ENCODE measurements at regions not wholly inside any gene's neighbourhood (a gene's known extent, or its start where the extent isn't known, plus 50 kb on each side); places are given as distances from the start of the nearest gene placed in this dataset.

DNA sequence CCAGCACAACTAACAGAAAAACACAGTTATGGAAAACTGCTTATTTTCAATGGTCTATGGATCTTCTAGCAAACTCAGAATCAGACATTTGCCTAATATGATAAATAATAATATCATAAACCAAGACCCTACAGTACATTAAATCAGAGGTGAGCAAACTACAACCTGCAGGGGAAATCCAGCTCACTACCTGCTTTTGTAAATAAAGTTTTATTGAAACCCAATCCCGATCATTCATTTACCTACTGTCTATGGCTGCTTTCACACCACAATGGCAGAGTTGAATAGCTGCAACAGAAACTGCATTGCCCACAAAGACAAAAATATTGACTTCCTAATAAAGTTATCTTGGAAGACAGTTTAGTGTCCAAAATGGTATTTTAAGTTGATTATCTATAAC lies 108.5 kb downstream of the ELAPOR2 start:
- no TSS peak for BruUV-seq (replicated peaks)
- H3K27ac ChIP-seq (ENCODE audit: control insufficient read depth, insufficient read depth) = no peak overlapping the region
- RAD21 ChIA-PET (ENCODE audit: unreplicated experiment) = no interaction called here
- intact Hi-C loops (cut with micrococcal nuclease; ENCODE audit: unreplicated experiment) = no loop called here
- ATAC-seq = no peak
- no peaks in the 10 kb centered on the region for H3K27me3 ChIP-seq (replicated peaks in 1 of 2; ENCODE audit: control insufficient read depth in 2 of 2, insufficient read depth in 2 of 2, low read length in 1 of 2)
- no peaks in the 10 kb centered on the region for H4K20me1 ChIP-seq (ENCODE audit: control insufficient read depth, insufficient read depth)
- POLR2A ChIA-PET = no interaction called here
- no peak overlapping the region for H2AFZ ChIP-seq (ENCODE audit: control insufficient read depth, low read depth, low read length)
- H3K36me3 ChIP-seq (ENCODE audit: control insufficient read depth in 2 of 2, insufficient read depth in 2 of 2, low read length in 1 of 2) = no peaks in the 10 kb centered on the region
- SMC1A ChIA-PET (ENCODE audit: uncharacterized antibody, unreplicated experiment) = interaction anchor here (1.1 kb wide), 1 partner anchor 8 kb away, joined by 3 read pairs; no protein-coding TSS in a partner anchor
- WGBS (ENCODE audit: insufficient coverage, insufficient replicate concordance, low lambda C conversion rate, missing lambda C conversion rate) = 100% methylated on average over 1 of the region's 1 CpG
- no peak overlapping the region for H3K4me2 ChIP-seq (ENCODE audit: control insufficient read depth, insufficient read depth)
- H3K79me2 ChIP-seq (ENCODE audit: control insufficient read depth, insufficient read depth, low read length) = no peaks in the 10 kb centered on the region
- CTCF ChIA-PET = interaction anchor here (2.2 kb wide), 1 partner anchor 197 kb away, joined by 9 read pairs; no protein-coding TSS in a partner anchor
- FAIRE-seq = no peak
- no peaks in the 10 kb centered on the region for H3K9me3 ChIP-seq (replicated peaks; ENCODE audit: control insufficient read depth, insufficient read depth, low read length)
- no peak for DNase-seq (ENCODE audit: low read depth, low spot score)
- H3K9ac ChIP-seq (ENCODE audit: control insufficient read depth, insufficient read depth, low read length) = no peak overlapping the region
- in situ Hi-C loops (cut with MboI) = no loop called here
- TF ChIP-seq HCFC1 (IDR thresholded peaks at IDR 0.05; ENCODE audit: low read length) (no peak), POLR2AphosphoS2 (IDR thresholded peaks at IDR 0.05; ENCODE audit: low read depth, low read length) (no peak), MEF2B (IDR thresholded peaks at IDR 0.05; ENCODE audit: partially characterized antibody, poor library complexity, severe bottlenecking) (no peak)
- TF ChIP-seq, protein P1, sequence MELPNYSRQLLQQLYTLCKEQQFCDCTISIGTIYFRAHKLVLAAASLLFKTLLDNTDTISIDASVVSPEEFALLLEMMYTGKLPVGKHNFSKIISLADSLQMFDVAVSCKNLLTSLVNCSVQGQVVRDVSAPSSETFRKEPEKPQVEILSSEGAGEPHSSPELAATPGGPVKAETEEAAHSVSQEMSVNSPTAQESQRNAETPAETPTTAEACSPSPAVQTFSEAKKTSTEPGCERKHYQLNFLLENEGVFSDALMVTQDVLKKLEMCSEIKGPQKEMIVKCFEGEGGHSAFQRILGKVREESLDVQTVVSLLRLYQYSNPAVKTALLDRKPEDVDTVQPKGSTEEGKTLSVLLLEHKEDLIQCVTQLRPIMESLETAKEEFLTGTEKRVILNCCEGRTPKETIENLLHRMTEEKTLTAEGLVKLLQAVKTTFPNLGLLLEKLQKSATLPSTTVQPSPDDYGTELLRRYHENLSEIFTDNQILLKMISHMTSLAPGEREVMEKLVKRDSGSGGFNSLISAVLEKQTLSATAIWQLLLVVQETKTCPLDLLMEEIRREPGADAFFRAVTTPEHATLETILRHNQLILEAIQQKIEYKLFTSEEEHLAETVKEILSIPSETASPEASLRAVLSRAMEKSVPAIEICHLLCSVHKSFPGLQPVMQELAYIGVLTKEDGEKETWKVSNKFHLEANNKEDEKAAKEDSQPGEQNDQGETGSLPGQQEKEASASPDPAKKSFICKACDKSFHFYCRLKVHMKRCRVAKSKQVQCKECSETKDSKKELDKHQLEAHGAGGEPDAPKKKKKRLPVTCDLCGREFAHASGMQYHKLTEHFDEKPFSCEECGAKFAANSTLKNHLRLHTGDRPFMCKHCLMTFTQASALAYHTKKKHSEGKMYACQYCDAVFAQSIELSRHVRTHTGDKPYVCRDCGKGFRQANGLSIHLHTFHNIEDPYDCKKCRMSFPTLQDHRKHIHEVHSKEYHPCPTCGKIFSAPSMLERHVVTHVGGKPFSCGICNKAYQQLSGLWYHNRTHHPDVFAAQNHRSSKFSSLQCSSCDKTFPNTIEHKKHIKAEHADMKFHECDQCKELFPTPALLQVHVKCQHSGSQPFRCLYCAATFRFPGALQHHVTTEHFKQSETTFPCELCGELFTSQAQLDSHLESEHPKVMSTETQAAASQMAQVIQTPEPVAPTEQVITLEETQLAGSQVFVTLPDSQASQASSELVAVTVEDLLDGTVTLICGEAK (IDR thresholded peaks at IDR 0.05; ENCODE audit: borderline replicate concordance) = peak; percentile 74
- H3K4me3 ChIP-seq = no peak overlapping the region
- H3K4me1 ChIP-seq (ENCODE audit: control insufficient read depth, insufficient read depth, low read length) = peaks cover 22% of the 10 kb centered on the region
